Ishikawa (cell line): ENCODE measurements at regions not wholly inside any gene's neighbourhood (a gene's known extent, or its start where the extent isn't known, plus 50 kb on each side); places are given as distances from the start of the nearest gene placed in this dataset.

Source experiments
- CEBPB ChIP-seq: IDR thresholded peaks from 2 replicates; pipeline ENCODE4 v1.6.1; 2012
- CREB1 ChIP-seq: IDR thresholded peaks from 2 replicates; pipeline ENCODE4 v1.6.1; 2012; ENCODE audit warnings: low read depth
- EGR1 ChIP-seq: IDR thresholded peaks from 2 replicates; pipeline ENCODE4 v1.6.1; 2012
- EP300 ChIP-seq: IDR thresholded peaks from 2 replicates; pipeline ENCODE4 v1.6.1; 2012; ENCODE audit warnings: borderline replicate concordance
- FOXM1 ChIP-seq: IDR thresholded peaks from 2 replicates; pipeline ENCODE4 v1.6.1; 2012; ENCODE audit warnings: low read depth, borderline replicate concordance
- NFIC ChIP-seq: IDR thresholded peaks from 2 replicates; pipeline ENCODE4 v1.6.1; 2012
- RAD21 ChIP-seq: IDR thresholded peaks from 2 replicates; pipeline ENCODE4 v1.6.1; 2012; ENCODE audit warnings: low read depth
- TAF1 ChIP-seq: IDR thresholded peaks from 2 replicates; pipeline ENCODE4 v1.6.1; 2012; ENCODE audit warnings: low read depth, mild to moderate bottlenecking
- TCF12 ChIP-seq: IDR thresholded peaks from 2 replicates; pipeline ENCODE4 v1.6.1; 2012; ENCODE audit warnings: low read depth
- TEAD4 ChIP-seq: IDR thresholded peaks from 2 replicates; pipeline ENCODE4 v1.6.1; 2012
- YY1 ChIP-seq: IDR thresholded peaks from 2 replicates; pipeline ENCODE4 v1.6.1; 2012; ENCODE audit warnings: low read depth
- ZBTB7A ChIP-seq: IDR thresholded peaks from 2 replicates; pipeline ENCODE4 v1.6.1; 2012; ENCODE audit warnings: low read depth
- TF ChIP-seq, protein P1 (sequence below): IDR thresholded peaks from 2 replicates; pipeline ENCODE4 v1.6.1; 2012
- TF ChIP-seq, protein P2 (sequence below): IDR thresholded peaks from 2 replicates; pipeline ENCODE4 v1.6.1; 2012; ENCODE audit warnings: low read depth, mild to moderate bottlenecking
- TF ChIP-seq, protein P3 (sequence below): IDR thresholded peaks from 2 replicates; pipeline ENCODE4 v1.6.1; 2012

DNA sequence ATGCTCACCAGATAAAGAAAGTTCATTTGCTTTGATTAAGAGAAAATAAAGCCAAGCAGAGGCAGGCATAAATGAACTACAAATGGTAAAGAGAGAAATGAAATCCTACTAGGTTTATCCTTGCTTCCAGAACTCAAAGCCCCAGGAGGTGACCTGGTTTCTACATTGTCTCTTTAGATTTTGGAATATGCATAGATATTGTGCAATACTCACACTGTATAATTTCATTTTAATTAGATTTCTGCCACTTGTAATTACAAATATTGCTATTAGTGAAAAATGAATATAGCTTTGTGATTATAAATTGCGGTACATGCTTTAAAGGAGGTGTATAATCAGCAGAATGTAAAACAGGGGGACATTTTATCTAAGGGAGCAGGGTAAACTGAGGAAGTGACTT is 76.9 kb upstream of the NRXN1 start:
- TF ChIP-seq EGR1 (no peak), TEAD4 (no peak), TAF1 (no peak), FOXM1 (no peak), CREB1 (no peak), EP300 (no peak), ZBTB7A (no peak), RAD21 (no peak), NFIC (no peak)
- TF ChIP-seq, protein P1, sequence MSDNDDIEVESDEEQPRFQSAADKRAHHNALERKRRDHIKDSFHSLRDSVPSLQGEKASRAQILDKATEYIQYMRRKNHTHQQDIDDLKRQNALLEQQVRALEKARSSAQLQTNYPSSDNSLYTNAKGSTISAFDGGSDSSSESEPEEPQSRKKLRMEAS, result no peak
- TF ChIP-seq, protein P2, sequence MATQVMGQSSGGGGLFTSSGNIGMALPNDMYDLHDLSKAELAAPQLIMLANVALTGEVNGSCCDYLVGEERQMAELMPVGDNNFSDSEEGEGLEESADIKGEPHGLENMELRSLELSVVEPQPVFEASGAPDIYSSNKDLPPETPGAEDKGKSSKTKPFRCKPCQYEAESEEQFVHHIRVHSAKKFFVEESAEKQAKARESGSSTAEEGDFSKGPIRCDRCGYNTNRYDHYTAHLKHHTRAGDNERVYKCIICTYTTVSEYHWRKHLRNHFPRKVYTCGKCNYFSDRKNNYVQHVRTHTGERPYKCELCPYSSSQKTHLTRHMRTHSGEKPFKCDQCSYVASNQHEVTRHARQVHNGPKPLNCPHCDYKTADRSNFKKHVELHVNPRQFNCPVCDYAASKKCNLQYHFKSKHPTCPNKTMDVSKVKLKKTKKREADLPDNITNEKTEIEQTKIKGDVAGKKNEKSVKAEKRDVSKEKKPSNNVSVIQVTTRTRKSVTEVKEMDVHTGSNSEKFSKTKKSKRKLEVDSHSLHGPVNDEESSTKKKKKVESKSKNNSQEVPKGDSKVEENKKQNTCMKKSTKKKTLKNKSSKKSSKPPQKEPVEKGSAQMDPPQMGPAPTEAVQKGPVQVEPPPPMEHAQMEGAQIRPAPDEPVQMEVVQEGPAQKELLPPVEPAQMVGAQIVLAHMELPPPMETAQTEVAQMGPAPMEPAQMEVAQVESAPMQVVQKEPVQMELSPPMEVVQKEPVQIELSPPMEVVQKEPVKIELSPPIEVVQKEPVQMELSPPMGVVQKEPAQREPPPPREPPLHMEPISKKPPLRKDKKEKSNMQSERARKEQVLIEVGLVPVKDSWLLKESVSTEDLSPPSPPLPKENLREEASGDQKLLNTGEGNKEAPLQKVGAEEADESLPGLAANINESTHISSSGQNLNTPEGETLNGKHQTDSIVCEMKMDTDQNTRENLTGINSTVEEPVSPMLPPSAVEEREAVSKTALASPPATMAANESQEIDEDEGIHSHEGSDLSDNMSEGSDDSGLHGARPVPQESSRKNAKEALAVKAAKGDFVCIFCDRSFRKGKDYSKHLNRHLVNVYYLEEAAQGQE, result no peak

DNA sequence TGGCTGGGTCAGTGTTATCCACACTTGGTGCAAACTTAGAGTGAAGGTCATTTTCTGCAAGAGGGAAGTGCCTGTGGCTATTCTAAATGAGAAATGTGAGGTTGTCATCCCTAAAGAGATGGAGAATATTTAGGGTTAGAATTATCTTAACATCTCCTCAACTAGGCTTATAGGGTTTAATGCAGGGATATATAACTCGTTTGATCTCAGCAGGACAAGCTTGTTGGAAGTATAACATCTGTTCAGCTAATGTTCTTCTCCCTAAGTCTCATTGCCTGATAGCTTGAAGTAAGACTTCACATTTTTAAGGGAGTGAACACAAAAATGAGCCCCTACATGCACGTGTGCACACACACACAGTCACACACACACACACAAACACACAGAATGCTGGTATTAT is 75.9 kb upstream of the NRXN1 start:
- no peak for TF ChIP-seq CREB1
- no peak for TF ChIP-seq TAF1
- TF ChIP-seq RAD21, result no peak
- no peak for TF ChIP-seq ZBTB7A
- TF ChIP-seq TEAD4, result no peak

DNA sequence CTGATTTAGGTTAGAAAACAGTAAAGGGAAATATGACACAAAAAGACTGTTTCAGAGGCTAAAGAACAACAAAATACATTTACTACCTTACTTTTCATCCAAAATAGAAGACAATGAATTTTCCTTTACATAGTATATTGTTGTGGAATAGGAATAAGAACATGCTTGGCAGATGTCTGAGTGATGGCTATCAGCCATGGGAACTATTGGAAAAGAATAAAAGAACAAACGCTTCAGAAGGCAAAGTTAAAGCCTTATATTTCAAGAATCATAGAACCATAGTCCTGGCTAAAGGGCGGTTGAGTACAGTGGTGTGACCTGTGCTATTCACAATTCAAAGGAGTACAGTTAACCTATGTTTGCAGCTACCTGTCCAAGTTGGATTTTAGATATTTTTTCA is 73.9 kb upstream of the NRXN1 start:
- TF ChIP-seq CEBPB, result no peak
- no peak for TF ChIP-seq EGR1
- no peak for TF ChIP-seq TAF1
- TF ChIP-seq, protein P3, sequence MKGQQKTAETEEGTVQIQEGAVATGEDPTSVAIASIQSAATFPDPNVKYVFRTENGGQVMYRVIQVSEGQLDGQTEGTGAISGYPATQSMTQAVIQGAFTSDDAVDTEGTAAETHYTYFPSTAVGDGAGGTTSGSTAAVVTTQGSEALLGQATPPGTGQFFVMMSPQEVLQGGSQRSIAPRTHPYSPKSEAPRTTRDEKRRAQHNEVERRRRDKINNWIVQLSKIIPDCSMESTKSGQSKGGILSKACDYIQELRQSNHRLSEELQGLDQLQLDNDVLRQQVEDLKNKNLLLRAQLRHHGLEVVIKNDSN, result no peak
- TF ChIP-seq, protein P1, result no peak
- no peak for TF ChIP-seq CREB1
- no peak for TF ChIP-seq RAD21
- TF ChIP-seq YY1, result no peak
- TF ChIP-seq, protein P2, result no peak
- no peak for TF ChIP-seq TEAD4

DNA sequence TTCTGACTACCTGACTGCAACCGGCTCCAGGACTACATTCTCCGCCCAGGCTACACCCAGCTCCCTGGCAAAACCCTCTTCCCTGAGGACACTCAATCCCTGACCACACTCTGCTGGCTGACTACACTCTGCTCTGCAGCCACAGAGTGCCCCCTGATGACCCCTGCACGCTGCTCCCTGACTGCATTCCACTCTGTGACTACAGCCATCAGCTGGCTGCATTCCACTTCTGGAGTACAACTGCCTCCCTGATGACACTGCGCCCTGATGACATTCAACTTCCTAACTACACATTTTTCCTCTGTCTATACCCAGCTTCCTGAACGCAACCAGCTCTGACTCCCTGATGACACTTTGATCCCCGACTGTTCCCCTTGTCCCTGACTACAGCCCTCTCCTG is 71.3 kb upstream of the NRXN1 start:
- TF ChIP-seq TAF1 (no peak), EGR1 (no peak), TCF12 (no peak), TEAD4 (no peak), NFIC (no peak), EP300 (no peak), YY1 (no peak), RAD21 (no peak), CEBPB (no peak), CREB1 (no peak), ZBTB7A (no peak)
- TF ChIP-seq, protein P2, result no peak

DNA sequence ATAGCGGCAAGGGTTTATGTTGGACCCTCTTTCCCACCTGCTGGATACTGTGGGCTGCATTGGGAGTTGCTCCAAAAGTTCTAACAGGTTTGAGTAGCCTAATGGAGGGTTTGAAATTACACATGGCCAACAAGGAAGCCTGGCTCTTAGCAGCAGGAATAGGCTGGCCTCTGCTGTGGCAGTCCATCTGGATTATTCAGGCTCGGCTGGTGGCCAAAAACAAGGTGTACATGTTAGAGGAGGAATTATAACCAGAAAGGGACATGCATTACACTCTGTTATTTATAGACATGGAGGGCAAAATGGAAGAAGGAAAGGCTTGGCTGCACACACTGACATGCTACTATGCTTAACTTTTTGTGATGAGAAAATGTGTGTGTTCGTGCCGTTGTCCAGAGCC is 61.1 kb upstream of the NRXN1 start:
- TF ChIP-seq ZBTB7A, result no peak
- TF ChIP-seq FOXM1, result no peak
- TF ChIP-seq, protein P2, result no peak
- TF ChIP-seq TCF12, result no peak
- TF ChIP-seq CREB1, result no peak
- TF ChIP-seq CEBPB, result no peak
- no peak for TF ChIP-seq TEAD4
- no peak for TF ChIP-seq YY1
- TF ChIP-seq, protein P1, result no peak
- TF ChIP-seq EP300, result no peak
- TF ChIP-seq, protein P3, result no peak
